Stimulated activated CD8-positive, alpha-beta memory T cell treated with anti-CD3 and anti-CD28 coated beads, Interleukin-12 subunit alpha, Interleukin-12 subunit beta, amount 100 ng/mL, for 1 hour (primary cell): ENCODE measurements at regions not wholly inside any gene's neighbourhood (a gene's known extent, or its start where the extent isn't known, plus 50 kb on each side); places are given as distances from the start of the nearest gene placed in this dataset.

Experiments
- DNase-seq: peaks from one replicate; pipeline ENCODE4 v3.0.0-alpha.2; 2020; ENCODE audit warnings: low read depth

GRCh38 chr14:22097586-22098292 is 424.1 kb upstream of the OR4E1 start:
- no peak for DNase-seq

- DNase-seq, result no peak
Measured at GRCh38 chr14:22097072-22097471, 423.5 kb upstream of the OR4E1 start.

GRCh38 chr14:22096514-22096895 is 422.9 kb upstream of the OR4E1 start:
- no peak for DNase-seq

- DNase-seq, result no peak
Measured at GRCh38 chr14:22095860-22096513, 422.4 kb upstream of the OR4E1 start.

GRCh38 chr14:22089940-22090339 is 416.3 kb upstream of the OR4E1 start:
- no peak for DNase-seq

- no peak for DNase-seq
Measured at GRCh38 chr14:22088614-22089342, 415.2 kb upstream of the OR4E1 start.

GRCh38 chr14:22086131-22086530 is 412.5 kb upstream of the OR4E1 start:
- DNase-seq, result no peak

- DNase-seq, result no peak
Measured at GRCh38 chr14:22084393-22085281, 411.0 kb upstream of the OR4E1 start.

- DNase-seq, result no peak
Measured at GRCh38 chr14:22081337-22081736, 407.7 kb upstream of the OR4E1 start.

GRCh38 chr14:22079766-22080165 is 406.1 kb upstream of the OR4E1 start:
- no peak for DNase-seq

- DNase-seq, result no peak
Measured at GRCh38 chr14:22073801-22074200, 400.2 kb upstream of the OR4E1 start.

GRCh38 chr14:22071006-22071405 is 397.4 kb upstream of the OR4E1 start:
- peak; percentile 12 for DNase-seq

- peak; percentile 20 for DNase-seq
Measured at GRCh38 chr14:22070119-22070982, 396.7 kb upstream of the OR4E1 start.

- DNase-seq, result no peak
Measured at GRCh38 chr14:22065347-22065746, 391.7 kb upstream of the OR4E1 start.

- DNase-seq, result no peak
Measured at GRCh38 chr14:22059201-22059600, 385.6 kb upstream of the OR4E1 start.

GRCh38 chr14:22052795-22053194 is 379.2 kb upstream of the OR4E1 start:
- no peak for DNase-seq

- DNase-seq, result no peak
Measured at GRCh38 chr14:22047115-22047514, 373.5 kb upstream of the OR4E1 start.

- DNase-seq, result no peak
Measured at GRCh38 chr14:22046063-22046462, 372.4 kb upstream of the OR4E1 start.

- DNase-seq, result no peak
Measured at GRCh38 chr14:22044193-22044592, 370.6 kb upstream of the OR4E1 start.

- DNase-seq, result no peak
Measured at GRCh38 chr14:22040781-22041125, 367.1 kb upstream of the OR4E1 start.
